NCI-H146 treated with DMSO at 0.1 percent for 48 hours (cell line): ENCODE measurements at regions not wholly inside any gene's neighbourhood (a gene's known extent, or its start where the extent isn't known, plus 50 kb on each side); places are given as distances from the start of the nearest gene placed in this dataset.

Experiments
- DNase-seq: peaks from one replicate; lab custom pipeline; 2025; ENCODE audit not compliant: unreplicated experiment; lab: John Stamatoyannopoulos, UW

DNA sequence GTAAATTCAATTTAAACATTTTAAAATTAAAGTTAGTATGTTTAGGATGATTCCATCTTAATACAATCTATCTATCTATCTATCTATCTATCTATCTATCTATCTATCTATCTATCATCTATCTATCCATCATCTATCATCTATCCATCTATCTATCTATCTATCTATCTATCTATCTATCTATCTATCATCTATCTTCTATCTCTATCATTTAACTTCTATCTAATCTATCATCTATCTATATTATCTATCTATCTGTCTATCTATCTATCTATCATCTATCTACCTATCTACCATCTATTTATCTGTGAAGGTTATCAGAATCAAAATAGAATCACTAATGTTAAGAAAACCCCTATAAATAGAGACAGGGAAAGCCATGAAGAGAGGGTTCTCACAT lies 78.3 kb downstream of the RAMP3 start:
- no peak for DNase-seq

GRCh38 chr7:45236666-45237065 lies 79.1 kb downstream of the RAMP3 start:
- no peak for DNase-seq

GRCh38 chr7:45237788-45238461 lies 80.3 kb downstream of the RAMP3 start:
- DNase-seq: peak; percentile 82

- peak; percentile 43 for DNase-seq
These were observed 81.2 kb downstream of the RAMP3 start for GRCh38 chr7:45238806-45239205.

- DNase-seq: no peak
These were observed 81.9 kb downstream of the RAMP3 start for GRCh38 chr7:45239486-45239885.

GRCh38 chr7:45240273-45240771 lies 82.7 kb downstream of the RAMP3 start:
- DNase-seq: no peak

- no peak for DNase-seq
These were observed 83.3 kb downstream of the RAMP3 start for GRCh38 chr7:45240926-45241325.

DNA sequence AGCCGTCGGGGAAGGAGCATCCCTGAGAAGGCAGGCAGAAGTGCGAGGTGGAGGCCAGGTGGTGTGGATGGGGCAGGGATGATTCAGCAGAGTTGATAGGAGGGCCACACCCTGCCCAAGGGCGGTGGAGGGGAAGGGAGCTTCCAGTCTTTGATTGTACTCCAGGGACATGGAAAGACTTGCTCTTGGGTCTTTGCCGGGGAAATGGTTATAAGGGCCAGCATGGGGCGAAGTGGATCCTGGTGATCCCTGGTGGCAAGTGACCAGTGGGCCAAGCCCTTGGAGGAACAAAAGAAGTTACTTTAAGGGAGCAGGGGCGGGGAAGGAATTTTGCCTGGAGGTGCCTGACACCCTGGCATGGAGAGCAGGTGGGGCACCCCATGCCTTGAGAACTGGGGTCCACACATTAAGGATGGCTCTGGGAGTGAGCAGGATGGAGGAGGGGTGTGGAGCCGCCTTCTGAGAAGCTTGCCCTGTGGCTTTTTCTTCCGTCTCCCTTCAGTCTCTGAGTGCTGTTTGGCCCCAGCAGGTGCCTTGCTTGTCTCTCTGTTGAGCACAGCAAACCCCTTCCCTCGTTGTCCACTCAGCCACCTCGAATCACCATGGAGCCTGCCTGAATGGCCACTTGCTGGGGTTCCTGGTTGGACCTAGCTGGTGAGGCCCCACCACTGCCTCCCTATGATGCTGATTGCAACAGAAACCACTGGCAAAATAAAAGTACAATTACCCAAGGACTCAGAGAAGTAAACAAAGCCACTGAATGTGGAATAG lies 83.9 kb downstream of the RAMP3 start:
- no peak for DNase-seq

GRCh38 chr7:45242261-45242660 lies 84.7 kb downstream of the RAMP3 start:
- DNase-seq: no peak

DNA sequence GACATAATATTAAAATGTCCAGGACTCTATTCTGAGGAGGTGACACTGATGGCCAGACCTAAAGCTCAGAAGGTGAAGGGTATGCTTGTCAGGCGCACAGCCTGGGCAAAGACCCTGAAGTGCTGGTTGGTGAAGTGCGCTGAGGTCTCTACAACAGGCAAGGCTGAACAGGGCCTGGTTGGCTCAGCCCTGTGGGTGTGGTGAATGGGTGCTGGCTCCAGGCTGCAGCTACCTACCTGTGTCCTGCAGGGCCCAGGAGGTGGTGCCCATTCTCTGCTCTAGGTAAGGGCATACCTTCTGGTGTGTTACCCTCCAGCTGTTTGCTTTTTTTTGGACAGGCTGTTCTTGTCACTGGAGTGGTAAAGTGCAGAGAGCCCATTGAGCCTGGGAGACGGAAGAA lies 85.1 kb downstream of the RAMP3 start:
- DNase-seq: no peak

GRCh38 chr7:45244981-45245380 lies 87.4 kb downstream of the RAMP3 start:
- no peak for DNase-seq

DNA sequence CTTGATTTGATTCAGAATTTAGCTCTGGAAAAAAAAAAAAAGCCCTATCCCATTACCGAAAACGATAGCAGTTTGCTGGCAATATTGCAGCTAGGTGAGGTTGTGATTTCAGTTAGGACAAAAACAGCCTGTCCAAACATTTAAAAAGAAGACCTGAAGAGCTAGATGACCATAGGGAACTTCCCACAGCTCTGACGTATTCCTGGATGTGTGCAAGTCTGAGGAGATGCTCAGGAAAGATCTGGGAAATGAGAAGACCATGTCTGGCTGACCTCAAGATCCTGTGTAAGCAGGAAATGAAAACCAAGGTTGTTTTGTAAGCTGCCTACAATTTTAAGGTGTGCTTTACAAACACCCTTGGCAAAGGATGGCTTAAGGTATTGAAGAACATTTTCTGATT lies 88.7 kb downstream of the RAMP3 start:
- no peak for DNase-seq

- DNase-seq: no peak
These were observed 94.7 kb downstream of the RAMP3 start for GRCh38 chr7:45252248-45252647.

DNA sequence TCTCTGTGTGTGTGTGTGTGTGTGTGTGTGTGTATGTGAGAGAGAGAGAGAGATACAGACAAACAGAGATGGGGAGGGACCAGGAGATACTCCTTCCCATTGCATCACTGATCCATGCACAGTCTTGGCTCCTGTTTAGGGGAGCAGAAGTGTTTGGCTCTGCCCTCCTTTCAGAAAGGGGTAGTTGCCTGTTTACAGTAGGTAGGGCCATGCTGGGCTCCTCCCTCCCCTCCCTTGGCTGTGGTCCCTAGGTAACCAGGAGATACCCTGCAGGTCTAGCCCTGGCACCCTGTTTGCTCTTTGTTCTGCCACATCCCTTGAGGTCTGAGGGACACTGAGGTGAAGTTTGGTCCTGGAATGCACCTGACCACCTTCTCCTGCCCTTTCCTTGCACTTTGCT lies 95.3 kb downstream of the RAMP3 start:
- DNase-seq: no peak

- no peak for DNase-seq
These were observed 95.8 kb downstream of the RAMP3 start for GRCh38 chr7:45253368-45253767.

DNA sequence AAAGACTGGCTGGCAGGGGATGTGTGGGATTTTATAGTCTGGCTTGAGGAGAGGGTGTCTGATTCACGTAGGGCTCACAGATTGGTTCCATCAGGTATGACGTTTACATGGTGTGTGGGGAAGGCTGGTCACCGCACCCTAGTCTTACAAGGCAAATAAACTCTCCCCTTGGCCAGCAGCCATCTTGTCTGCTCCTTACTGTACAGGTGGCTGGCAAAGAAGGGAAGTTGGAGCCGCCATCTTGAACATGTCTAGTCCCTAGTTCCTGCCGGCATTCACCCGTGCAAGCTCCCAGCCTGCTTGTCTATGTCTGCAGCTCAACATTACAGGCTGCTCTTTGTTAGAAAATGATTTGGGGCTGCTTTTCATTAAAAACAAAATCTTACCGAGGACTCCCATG lies 97.6 kb downstream of the RAMP3 start:
- no peak for DNase-seq

DNA sequence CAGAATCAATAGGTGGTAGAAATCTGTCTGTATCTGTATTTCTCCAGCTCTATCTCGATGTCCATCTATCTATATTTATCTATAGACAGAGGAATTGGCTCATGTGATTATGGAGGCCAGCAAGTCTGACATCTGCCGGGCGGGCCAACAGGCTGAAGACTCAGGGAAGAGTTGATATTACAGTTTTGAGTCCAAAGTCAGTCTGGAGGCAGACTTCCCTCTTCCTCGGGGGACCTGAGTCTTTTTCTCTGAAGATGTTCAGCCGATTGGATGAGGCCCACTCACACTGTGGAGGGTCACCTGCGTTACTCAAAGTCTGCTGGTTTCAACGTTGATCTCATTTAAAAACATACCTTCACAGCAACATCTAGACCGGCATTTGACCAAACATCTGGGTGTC lies 98.7 kb downstream of the RAMP3 start:
- no peak for DNase-seq

DNA sequence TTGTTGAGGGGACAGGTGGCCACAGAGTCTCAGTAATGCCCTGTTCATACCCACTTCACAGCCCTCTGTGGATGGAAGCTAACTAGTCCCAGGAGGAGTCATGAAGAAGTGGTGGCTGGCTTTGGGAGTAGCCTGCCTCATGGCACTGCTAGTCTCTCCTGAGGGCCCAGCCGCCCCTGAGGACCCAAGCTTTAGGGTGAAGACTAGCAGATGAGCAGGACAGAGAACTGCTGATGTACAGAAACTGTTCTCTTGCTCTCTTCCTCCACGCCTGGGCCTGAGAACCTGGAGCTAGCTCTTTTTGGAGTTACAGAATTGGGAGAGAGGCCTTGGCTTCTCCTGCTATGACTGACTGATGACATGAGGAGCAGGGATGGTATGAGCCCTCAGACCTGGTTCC lies 99.2 kb downstream of the RAMP3 start:
- DNase-seq: no peak

- no peak for DNase-seq
These were observed 99.7 kb downstream of the RAMP3 start for GRCh38 chr7:45257284-45257683.

DNA sequence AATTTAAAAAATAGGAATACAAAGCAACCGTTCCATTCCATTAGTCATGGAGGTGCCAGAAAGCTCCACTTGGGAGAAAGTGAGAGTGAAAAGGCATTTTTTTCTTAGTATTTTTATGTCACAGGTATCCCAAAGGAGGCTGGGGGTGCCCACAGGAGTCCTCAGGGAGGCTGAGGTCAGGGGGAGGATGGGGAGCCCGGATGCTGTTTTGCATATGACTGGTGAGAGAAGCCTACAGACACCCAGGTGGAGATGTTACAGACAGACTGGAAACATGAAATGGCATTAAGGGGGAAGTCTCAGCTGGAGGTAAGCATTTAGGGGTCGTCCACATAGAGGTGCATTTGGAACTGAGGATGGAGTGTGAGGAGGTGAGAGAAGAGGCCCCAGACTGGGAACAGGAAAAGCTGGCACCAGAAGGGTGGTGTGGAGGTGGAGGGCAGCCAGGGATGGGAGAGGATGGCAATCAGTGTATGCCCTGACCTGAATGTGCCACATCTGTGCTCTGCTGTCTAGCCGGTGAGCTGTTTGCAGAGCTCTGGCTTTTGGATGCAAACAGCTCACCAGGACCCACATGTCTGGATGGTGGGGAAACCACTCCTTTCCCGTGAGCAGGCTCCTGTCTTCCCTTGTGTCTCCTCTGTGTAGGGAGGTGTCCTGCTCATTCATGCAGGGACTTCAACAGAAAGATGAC lies 101.1 kb downstream of the RAMP3 start:
- no peak for DNase-seq

DNA sequence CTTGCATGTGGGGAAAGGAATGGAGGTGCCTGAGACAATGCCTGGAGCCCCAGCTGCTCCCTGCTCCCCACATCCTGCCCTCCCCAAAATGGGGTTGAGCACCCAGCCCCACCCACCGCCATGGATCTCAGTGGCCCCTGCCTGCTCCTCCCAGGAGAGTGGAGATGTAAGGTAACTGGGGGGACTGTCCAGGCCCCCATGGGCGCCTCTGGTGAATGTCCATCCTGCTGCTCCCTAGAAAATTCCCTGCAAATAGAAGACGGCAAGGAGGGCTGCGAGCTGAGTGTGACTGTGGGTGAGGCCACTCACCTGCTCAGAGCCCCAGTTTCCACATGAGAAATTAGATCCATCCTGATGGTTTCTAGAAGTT lies 101.6 kb downstream of the RAMP3 start:
- DNase-seq: no peak
